Heart left ventricle (tissue), 13 donors: ENCODE measurements at regions not wholly inside any gene's neighbourhood (a gene's known extent, or its start where the extent isn't known, plus 50 kb on each side); places are given as distances from the start of the nearest gene placed in this dataset.

Source experiments
- POLR2A ChIP-seq, 2 donors: fragments of 450-650 bp; IDR thresholded peaks; one replicate each; pipeline ENCODE4 v1.6.1; 2017; ENCODE audit warnings: antibody characterized with exemption in 2 of 2, mild to moderate bottlenecking in 2 of 2, moderate library complexity in 2 of 2
- TF ChIP-seq, protein P1 (sequence below), 12 donors: fragments of 200-600 bp; sonication (generic) in 4 of 12; IDR thresholded peaks; one replicate each; pipeline versions ENCODE4 v1.5.0 to v1.8.0; 2018 to 2022; ENCODE audit warnings: antibody characterized with exemption in 12 of 12, mild to moderate bottlenecking in 5 of 12
- donor health status: ischemic (EF 13 %, LVEDD 7.1; RV severe dilation, severe dysfunction).
- donor health status: DM: no; HTN: yes; CAD: no.
- donor health status: DM: no; HTN: no; CAD: no.
- donor health status: ischemic (EF 25% LVEDD 6.9; RV normal size, moderate dysfunction).
- donor health status: ischemic (EF 25% LVEDD 5.7; RV mildly dilated, moderate dysfunction).
- donor health status: ischemic (EF 35%, LVEDD 5.7; RV mildly dilated, moderate dysfunction).
- donor health status: nonischemic (EF 11% LVEDD 7.7; RV severe dilation, severe dysfunction).
- donor health status: DM: yes; HTN: yes; CAD: no.
- donor health status: PGD.
- donor health status: ischemic (EF 29% LVEDD 5.4; RV normal size, mild dysfunction).
- donor health status: nonischemic (EF 23%, LVEDD 6.1; RV moderate dilation, normal function).

DNA sequence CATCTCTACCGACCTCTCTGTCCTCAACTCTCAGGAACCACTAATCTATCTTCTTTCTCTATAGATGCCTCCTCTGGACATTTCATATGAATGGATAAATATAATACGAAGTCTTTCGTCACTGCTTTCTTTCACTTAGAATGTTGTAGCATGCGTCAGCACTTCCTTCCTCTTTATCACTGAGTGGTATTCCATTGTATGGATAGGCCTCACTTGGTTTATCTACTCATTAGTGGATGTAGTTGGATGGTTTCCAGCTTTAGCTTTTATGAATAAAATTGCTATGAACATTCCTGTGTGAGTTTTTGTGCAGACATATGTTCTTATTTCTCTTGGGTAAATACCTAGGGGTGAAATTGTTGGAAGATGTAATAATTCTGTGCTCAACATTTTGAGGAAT lies 528.2 kb upstream of the FAT1 start:
- TF ChIP-seq, protein P1, sequence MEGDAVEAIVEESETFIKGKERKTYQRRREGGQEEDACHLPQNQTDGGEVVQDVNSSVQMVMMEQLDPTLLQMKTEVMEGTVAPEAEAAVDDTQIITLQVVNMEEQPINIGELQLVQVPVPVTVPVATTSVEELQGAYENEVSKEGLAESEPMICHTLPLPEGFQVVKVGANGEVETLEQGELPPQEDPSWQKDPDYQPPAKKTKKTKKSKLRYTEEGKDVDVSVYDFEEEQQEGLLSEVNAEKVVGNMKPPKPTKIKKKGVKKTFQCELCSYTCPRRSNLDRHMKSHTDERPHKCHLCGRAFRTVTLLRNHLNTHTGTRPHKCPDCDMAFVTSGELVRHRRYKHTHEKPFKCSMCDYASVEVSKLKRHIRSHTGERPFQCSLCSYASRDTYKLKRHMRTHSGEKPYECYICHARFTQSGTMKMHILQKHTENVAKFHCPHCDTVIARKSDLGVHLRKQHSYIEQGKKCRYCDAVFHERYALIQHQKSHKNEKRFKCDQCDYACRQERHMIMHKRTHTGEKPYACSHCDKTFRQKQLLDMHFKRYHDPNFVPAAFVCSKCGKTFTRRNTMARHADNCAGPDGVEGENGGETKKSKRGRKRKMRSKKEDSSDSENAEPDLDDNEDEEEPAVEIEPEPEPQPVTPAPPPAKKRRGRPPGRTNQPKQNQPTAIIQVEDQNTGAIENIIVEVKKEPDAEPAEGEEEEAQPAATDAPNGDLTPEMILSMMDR (IDR thresholded peaks at IDR 0.05), result no peak
- no peak for TF ChIP-seq POLR2A (IDR thresholded peaks at IDR 0.05)
